Uterus (tissue), 3 donors: ENCODE measurements at regions not wholly inside any gene's neighbourhood (a gene's known extent, or its start where the extent isn't known, plus 50 kb on each side); places are given as distances from the start of the nearest gene placed in this dataset.

Experiments
- DNase-seq, 2 donors: peaks; one replicate each; pipeline ENCODE4 v3.0.0-alpha.2; 2019 to 2020
- H3K27ac ChIP-seq, 2 donors: fragments of 200-600 bp; sonication (generic); 1 replicate in 1 of 2; 2 replicates in 1 of 2; pipeline ENCODE4 v1.5.1; 2016 to 2018
- H3K27me3 ChIP-seq, 2 donors: fragments of 200-600 bp; sonication (generic); one replicate each; pipeline ENCODE4 v1.5.1; 2018 to 2019; ENCODE audit warnings: control low read depth in 1 of 2
- H3K36me3 ChIP-seq, 2 donors: fragments of 200-600 bp; sonication (generic); one replicate each; pipeline ENCODE4 v1.5.1; 2019; ENCODE audit warnings: control low read depth in 1 of 2
- H3K4me1 ChIP-seq, 2 donors: fragments of 200-600 bp; sonication (generic); one replicate each; pipeline ENCODE4 v1.5.1; 2018 to 2019; ENCODE audit warnings: control low read depth in 1 of 2
- H3K4me3 ChIP-seq, 2 donors: fragments of 200-600 bp; sonication (generic); 1 replicate in 1 of 2; 2 replicates in 1 of 2; pipeline ENCODE4 v1.5.1; 2018 to 2019; ENCODE audit warnings: mild to moderate bottlenecking in 1 of 2
- H3K9me3 ChIP-seq, 2 donors: fragments of 200-600 bp; sonication (generic); one replicate each; pipeline ENCODE4 v1.5.1; 2019; ENCODE audit warnings: control low read depth in 1 of 2
- POLR2A ChIP-seq, 2 donors: fragments of 450-650 bp; IDR thresholded peaks; one replicate each; pipeline ENCODE4 v1.6.1; 2016; ENCODE audit warnings: antibody characterized with exemption in 2 of 2, mild to moderate bottlenecking in 1 of 2, moderate library complexity in 1 of 2
- intact Hi-C: fragments of 100-400 bp; cut with DNase I; formaldehyde crosslinking; loops from one replicate; pipeline ENCODE4 v1.15.1; 2023; ENCODE audit warnings: low total_unique reads
- TF ChIP-seq, protein P1 (sequence below), 4 experiments: fragments of 200-600 bp in 2 of 4; fragments of 450-650 bp in 2 of 4; sonication (generic) in 2 of 4; IDR thresholded peaks; one replicate each; pipeline ENCODE4 v1.5.1; 2016 to 2019; ENCODE audit warnings: antibody characterized with exemption in 4 of 4, mild to moderate bottlenecking in 2 of 4, moderate library complexity in 1 of 4
- donor health status: DM: yes; HTN: yes; CAD: no.

DNA sequence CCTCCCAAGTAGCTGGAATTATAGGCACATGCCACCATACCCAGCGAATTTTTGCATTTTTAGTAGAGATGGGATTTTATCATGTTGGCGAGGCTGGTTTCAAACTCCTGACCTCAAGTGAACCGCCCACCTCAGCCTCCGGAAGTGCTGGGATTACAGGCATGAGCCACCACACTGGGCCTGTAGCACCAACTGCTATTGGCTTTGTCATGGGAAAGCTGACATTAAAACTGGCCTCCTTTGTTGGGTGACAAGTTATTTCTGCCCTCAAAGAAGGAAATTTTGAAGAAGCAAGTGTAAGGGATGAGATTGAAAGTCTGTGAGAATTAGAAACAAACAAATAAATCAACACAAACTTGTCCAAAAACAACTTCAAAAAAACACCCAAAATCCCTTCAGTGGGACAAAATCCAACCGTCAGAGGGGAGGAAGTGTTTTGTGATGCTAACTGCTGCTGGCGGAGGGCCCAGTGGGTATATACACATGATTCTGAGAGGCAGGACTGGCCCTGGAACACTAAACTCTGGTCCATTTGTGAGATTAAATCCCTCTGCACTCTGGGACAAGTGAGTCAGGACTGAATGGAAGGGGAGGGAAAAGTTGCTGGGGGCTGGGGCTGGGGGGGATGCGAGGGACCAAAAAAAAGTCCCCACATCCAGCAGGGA, 87.5 kb upstream of the NAA20 start:
- TF ChIP-seq, protein P1, sequence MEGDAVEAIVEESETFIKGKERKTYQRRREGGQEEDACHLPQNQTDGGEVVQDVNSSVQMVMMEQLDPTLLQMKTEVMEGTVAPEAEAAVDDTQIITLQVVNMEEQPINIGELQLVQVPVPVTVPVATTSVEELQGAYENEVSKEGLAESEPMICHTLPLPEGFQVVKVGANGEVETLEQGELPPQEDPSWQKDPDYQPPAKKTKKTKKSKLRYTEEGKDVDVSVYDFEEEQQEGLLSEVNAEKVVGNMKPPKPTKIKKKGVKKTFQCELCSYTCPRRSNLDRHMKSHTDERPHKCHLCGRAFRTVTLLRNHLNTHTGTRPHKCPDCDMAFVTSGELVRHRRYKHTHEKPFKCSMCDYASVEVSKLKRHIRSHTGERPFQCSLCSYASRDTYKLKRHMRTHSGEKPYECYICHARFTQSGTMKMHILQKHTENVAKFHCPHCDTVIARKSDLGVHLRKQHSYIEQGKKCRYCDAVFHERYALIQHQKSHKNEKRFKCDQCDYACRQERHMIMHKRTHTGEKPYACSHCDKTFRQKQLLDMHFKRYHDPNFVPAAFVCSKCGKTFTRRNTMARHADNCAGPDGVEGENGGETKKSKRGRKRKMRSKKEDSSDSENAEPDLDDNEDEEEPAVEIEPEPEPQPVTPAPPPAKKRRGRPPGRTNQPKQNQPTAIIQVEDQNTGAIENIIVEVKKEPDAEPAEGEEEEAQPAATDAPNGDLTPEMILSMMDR (IDR thresholded peaks at IDR 0.05): no peak
- no peak for TF ChIP-seq POLR2A (IDR thresholded peaks at IDR 0.05)
- Histone ChIP-seq H3K36me3 (no peaks in the 10 kb centered on the region), H3K27me3 (no peaks in the 10 kb centered on the region), H3K9me3 (no peaks in the 10 kb centered on the region), H3K4me3 (no peak overlapping the region), H3K27ac (peak overlapping the region; percentile 37 to 61), H3K4me1 (peaks cover 8 to 10% of the 10 kb centered on the region in 2 donors)
- intact Hi-C loops: no loop called here
- peak in 1 of 2 donors; percentile 59 for DNase-seq

DNA sequence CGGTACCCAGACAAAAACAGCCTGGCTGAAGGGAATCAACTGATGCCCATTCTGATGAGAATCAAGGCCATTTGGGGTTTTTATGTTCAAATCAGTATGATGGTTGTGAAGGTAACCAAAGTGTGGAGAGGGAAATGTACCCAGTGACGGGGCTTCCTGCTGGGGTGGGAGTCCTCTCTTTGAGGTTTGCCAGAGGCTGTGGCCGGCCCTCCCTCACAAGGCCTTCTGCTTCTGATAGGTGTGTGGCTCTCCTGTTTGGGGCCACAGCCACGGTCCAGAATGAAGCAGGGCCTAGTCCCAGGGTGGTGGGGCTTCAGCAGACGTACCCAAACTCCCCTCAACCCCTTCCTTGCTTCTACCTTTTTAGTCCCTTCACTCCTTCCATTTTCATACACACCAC, 86.7 kb upstream of the NAA20 start:
- intact Hi-C loops: no loop called here
- Histone ChIP-seq H3K4me1 (peaks cover 8 to 10% of the 10 kb centered on the region in 2 donors), H3K27me3 (no peaks in the 10 kb centered on the region), H3K4me3 (no peak overlapping the region), H3K36me3 (no peaks in the 10 kb centered on the region), H3K9me3 (no peaks in the 10 kb centered on the region), H3K27ac (peak overlapping the region; percentile 37 to 61)
- no peak for DNase-seq
- no peak for TF ChIP-seq POLR2A (IDR thresholded peaks at IDR 0.05)
- TF ChIP-seq, protein P1 (IDR thresholded peaks at IDR 0.05): no peak

DNA sequence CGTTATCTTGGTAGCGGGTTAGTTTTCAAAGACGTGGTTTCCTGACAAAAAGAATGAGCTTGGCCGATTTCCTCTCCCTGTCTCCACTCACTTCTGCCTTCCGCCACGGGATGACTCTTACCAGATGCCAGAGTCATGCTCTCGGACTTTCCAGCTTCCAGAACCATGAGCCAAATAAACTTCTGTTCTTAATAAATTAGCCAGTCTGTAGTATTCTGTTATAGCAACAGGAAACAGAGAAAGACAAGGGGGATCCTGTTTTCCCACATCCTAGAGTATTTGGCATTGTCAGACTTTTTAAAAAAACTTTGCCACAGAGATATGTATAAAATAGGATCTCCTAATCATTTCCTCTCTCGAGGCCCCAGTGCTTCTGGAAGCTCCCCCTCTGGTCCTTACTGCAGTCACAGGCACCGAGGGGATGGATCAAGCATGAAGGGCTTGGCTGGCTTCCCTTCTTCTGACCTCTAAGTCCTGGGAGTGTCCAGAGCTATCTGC, 84.9 kb upstream of the NAA20 start:
- Histone ChIP-seq H3K27ac (peak overlapping the region; percentile 75 to 78), H3K4me1 (peaks cover 8 to 10% of the 10 kb centered on the region in 2 donors), H3K27me3 (no peaks in the 10 kb centered on the region), H3K9me3 (no peaks in the 10 kb centered on the region), H3K36me3 (no peaks in the 10 kb centered on the region), H3K4me3 (no peak overlapping the region)
- intact Hi-C loops: no loop called here
- TF ChIP-seq POLR2A (IDR thresholded peaks at IDR 0.05): no peak
- TF ChIP-seq, protein P1 (IDR thresholded peaks at IDR 0.05): peak in 1 of 4 experiments; percentile 7
- DNase-seq: peak; percentile 69 to 80

DNA sequence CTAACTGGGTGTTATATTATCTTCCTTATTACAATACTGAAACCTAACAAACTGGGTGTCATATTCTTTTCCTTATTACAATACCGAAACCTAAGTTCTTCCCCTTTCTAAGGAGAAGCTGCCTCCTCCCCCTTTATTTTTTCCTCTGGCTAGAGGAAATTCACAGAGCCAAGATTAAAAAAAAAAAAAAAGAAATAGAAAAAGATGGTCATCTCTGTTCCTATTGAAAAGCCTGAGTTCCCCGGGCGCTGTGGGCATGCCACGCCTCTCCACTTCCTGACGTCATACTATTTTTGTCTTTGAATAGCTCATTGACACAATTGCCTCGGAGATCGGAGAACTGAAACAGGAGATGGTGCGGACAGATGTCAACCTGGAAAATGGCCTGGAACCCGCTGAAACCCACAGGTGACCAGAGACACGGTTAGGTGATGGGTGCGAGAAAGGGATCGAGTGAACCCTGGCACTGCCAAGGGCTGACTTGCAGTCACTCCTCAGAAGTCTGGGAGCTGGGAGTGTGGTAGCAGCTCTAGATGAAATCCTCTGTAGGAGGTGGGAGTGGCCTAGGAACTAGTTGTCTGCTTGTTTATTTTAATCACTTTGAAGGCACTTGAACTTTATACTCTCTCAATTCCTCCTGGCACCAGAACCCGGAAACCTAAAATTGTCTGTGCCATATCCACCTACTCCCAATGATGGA, 82.2 kb upstream of the NAA20 start:
- Histone ChIP-seq H3K27me3 (no peaks in the 10 kb centered on the region), H3K36me3 (no peaks in the 10 kb centered on the region), H3K9me3 (no peaks in the 10 kb centered on the region), H3K27ac (peak overlapping the region; percentile 48 to 71), H3K4me3 (no peak overlapping the region), H3K4me1 (peaks cover 8 to 10% of the 10 kb centered on the region in 2 donors)
- DNase-seq: peak in 1 of 2 donors; percentile 64
- TF ChIP-seq, protein P1 (IDR thresholded peaks at IDR 0.05): no peak
- TF ChIP-seq POLR2A (IDR thresholded peaks at IDR 0.05): peak in 1 of 2 donors; percentile 9
- intact Hi-C loops: no loop called here

DNA sequence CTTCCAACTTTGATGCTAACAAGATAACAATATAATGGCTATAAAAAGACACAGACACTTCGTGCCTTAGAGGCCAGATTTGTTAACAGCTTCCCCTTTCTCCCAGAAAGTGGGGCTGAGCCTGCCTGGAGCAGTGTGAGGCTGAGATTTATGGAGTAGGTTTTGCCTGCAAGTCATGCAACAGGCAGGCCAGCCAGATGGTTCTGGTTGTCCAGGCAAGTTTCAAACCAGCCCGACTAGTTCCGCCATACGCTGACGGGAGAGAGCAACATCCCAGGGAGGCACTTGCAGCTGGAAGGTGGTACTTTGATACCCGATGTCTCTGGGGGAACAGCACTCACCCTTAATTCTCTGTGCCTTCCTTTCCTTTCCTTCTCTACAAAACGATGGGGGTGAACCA, 81.3 kb upstream of the NAA20 start:
- intact Hi-C loops: no loop called here
- no peak for TF ChIP-seq POLR2A (IDR thresholded peaks at IDR 0.05)
- TF ChIP-seq, protein P1 (IDR thresholded peaks at IDR 0.05): no peak

More for the DNA sequence above, 81.3 kb upstream of the NAA20 start:
- no peak for DNase-seq
- peaks cover 8 to 10% of the 10 kb centered on the region in 2 donors for H3K4me1 ChIP-seq
- no peak overlapping the region for H3K4me3 ChIP-seq
- no peaks in the 10 kb centered on the region for H3K36me3 ChIP-seq
- H3K27me3 ChIP-seq: no peaks in the 10 kb centered on the region
- peak overlapping the region; percentile 48 to 71 for H3K27ac ChIP-seq
- no peaks in the 10 kb centered on the region for H3K9me3 ChIP-seq
